ENCODE measurements at regions not wholly inside any gene's neighbourhood (a gene's known extent, or its start where the extent isn't known, plus 50 kb on each side); places are given as distances from the start of the nearest gene placed in this dataset.

- DNase-seq: no peak
These were observed 52.4 kb upstream of the TRIO start for GRCh38 chr5:14090755-14091154.

GRCh38 chr5:14090290-14090689 is 52.9 kb upstream of the TRIO start:
- DNase-seq: no peak

- DNase-seq: no peak
These were observed 53.9 kb upstream of the TRIO start for GRCh38 chr5:14089198-14089597.

- DNase-seq: no peak
These were observed 56.9 kb upstream of the TRIO start for GRCh38 chr5:14086261-14086660.

GRCh38 chr5:14082973-14083372 is 60.2 kb upstream of the TRIO start:
- DNase-seq: no peak

GRCh38 chr5:14082523-14082922 is 60.6 kb upstream of the TRIO start:
- no peak for DNase-seq

GRCh38 chr5:14081791-14082190 is 61.4 kb upstream of the TRIO start:
- no peak for DNase-seq

GRCh38 chr5:14078716-14079115 is 64.4 kb upstream of the TRIO start:
- DNase-seq: no peak

- DNase-seq: no peak
These were observed 65.6 kb upstream of the TRIO start for GRCh38 chr5:14077501-14077900.

- DNase-seq: no peak
These were observed 66.6 kb upstream of the TRIO start for GRCh38 chr5:14076561-14076960.

- no peak for DNase-seq
These were observed 67.2 kb upstream of the TRIO start for GRCh38 chr5:14075937-14076336.

GRCh38 chr5:14071433-14071832 is 71.7 kb upstream of the TRIO start:
- DNase-seq: no peak

GRCh38 chr5:14069021-14069420 is 74.1 kb upstream of the TRIO start:
- no peak for DNase-seq

- DNase-seq: no peak
These were observed 75.0 kb upstream of the TRIO start for GRCh38 chr5:14068136-14068535.

- DNase-seq: no peak
These were observed 76.8 kb upstream of the TRIO start for GRCh38 chr5:14066326-14066725.

GRCh38 chr5:14064841-14065240 is 78.3 kb upstream of the TRIO start:
- DNase-seq: no peak

GRCh38 chr5:14063691-14064090 is 79.5 kb upstream of the TRIO start:
- no peak for DNase-seq

GRCh38 chr5:14063138-14063537 is 80.0 kb upstream of the TRIO start:
- no peak for DNase-seq

GRCh38 chr5:14062178-14062577 is 81.0 kb upstream of the TRIO start:
- no peak for DNase-seq

GRCh38 chr5:14061106-14061505 is 82.0 kb upstream of the TRIO start:
- DNase-seq: no peak

GRCh38 chr5:14060218-14060617 is 82.9 kb upstream of the TRIO start:
- DNase-seq: no peak

- no peak for DNase-seq
These were observed 83.3 kb upstream of the TRIO start for GRCh38 chr5:14059810-14060209.

- no peak for DNase-seq
These were observed 85.9 kb upstream of the TRIO start for GRCh38 chr5:14057289-14057688.

- no peak for DNase-seq
These were observed 87.1 kb upstream of the TRIO start for GRCh38 chr5:14056039-14056438.

GRCh38 chr5:14054965-14055963 is 87.9 kb upstream of the TRIO start:
- no peak for DNase-seq

Data from activated CD4-positive, CD25-positive, alpha-beta regulatory T cell treated with anti-CD3 and anti-CD28 coated beads, Interleukin-2, amount 50 U/mL, for 72 hours (primary cell).